Ishikawa (cell line): ENCODE measurements at regions not wholly inside any gene's neighbourhood (a gene's known extent, or its start where the extent isn't known, plus 50 kb on each side); places are given as distances from the start of the nearest gene placed in this dataset.

ENCODE experiments used
- CEBPB ChIP-seq: IDR thresholded peaks from 2 replicates; pipeline ENCODE4 v1.6.1; 2012
- CREB1 ChIP-seq: IDR thresholded peaks from 2 replicates; pipeline ENCODE4 v1.6.1; 2012; ENCODE audit warnings: low read depth
- EGR1 ChIP-seq: IDR thresholded peaks from 2 replicates; pipeline ENCODE4 v1.6.1; 2012
- EP300 ChIP-seq: IDR thresholded peaks from 2 replicates; pipeline ENCODE4 v1.6.1; 2012; ENCODE audit warnings: borderline replicate concordance
- FOXM1 ChIP-seq: IDR thresholded peaks from 2 replicates; pipeline ENCODE4 v1.6.1; 2012; ENCODE audit warnings: low read depth, borderline replicate concordance
- MAX ChIP-seq: IDR thresholded peaks from 2 replicates; pipeline ENCODE4 v1.6.1; 2012
- NFIC ChIP-seq: IDR thresholded peaks from 2 replicates; pipeline ENCODE4 v1.6.1; 2012
- RAD21 ChIP-seq: IDR thresholded peaks from 2 replicates; pipeline ENCODE4 v1.6.1; 2012; ENCODE audit warnings: low read depth
- REST ChIP-seq: IDR thresholded peaks from 2 replicates; pipeline ENCODE4 v1.6.1; 2012; ENCODE audit warnings: low read depth, mild to moderate bottlenecking
- TAF1 ChIP-seq: IDR thresholded peaks from 2 replicates; pipeline ENCODE4 v1.6.1; 2012; ENCODE audit warnings: low read depth, mild to moderate bottlenecking
- TCF12 ChIP-seq: IDR thresholded peaks from 2 replicates; pipeline ENCODE4 v1.6.1; 2012; ENCODE audit warnings: low read depth
- TEAD4 ChIP-seq: IDR thresholded peaks from 2 replicates; pipeline ENCODE4 v1.6.1; 2012
- USF1 ChIP-seq: IDR thresholded peaks from 2 replicates; pipeline ENCODE4 v1.6.1; 2012
- YY1 ChIP-seq: IDR thresholded peaks from 2 replicates; pipeline ENCODE4 v1.6.1; 2012; ENCODE audit warnings: low read depth
- ZBTB7A ChIP-seq: IDR thresholded peaks from 2 replicates; pipeline ENCODE4 v1.6.1; 2012; ENCODE audit warnings: low read depth

GRCh38 chr19:30162718-30163117, 209.5 kb upstream of the ZNF536 start:
- TF ChIP-seq CEBPB = no peak
- no peak for TF ChIP-seq EGR1
- TF ChIP-seq TEAD4 = no peak
- TF ChIP-seq YY1 = no peak
- TF ChIP-seq RAD21 = no peak
- no peak for TF ChIP-seq NFIC
- TF ChIP-seq REST = no peak
- no peak for TF ChIP-seq TCF12
- TF ChIP-seq ZBTB7A = no peak
- TF ChIP-seq MAX = no peak
- no peak for TF ChIP-seq CREB1
- TF ChIP-seq USF1 = no peak
- no peak for TF ChIP-seq TAF1
- TF ChIP-seq EP300 = no peak
- TF ChIP-seq FOXM1 = no peak

- no peak for TF ChIP-seq REST
- no peak for TF ChIP-seq TCF12
- TF ChIP-seq RAD21 = no peak
- no peak for TF ChIP-seq CEBPB
These were observed 208.5 kb upstream of the ZNF536 start for GRCh38 chr19:30163663-30164062.

GRCh38 chr19:30165228-30165813, 206.9 kb upstream of the ZNF536 start:
- no peak for TF ChIP-seq RAD21
- TF ChIP-seq CEBPB = no peak
- TF ChIP-seq CREB1 = no peak
- TF ChIP-seq TAF1 = no peak
- no peak for TF ChIP-seq REST
- no peak for TF ChIP-seq MAX
- no peak for TF ChIP-seq TEAD4
- no peak for TF ChIP-seq EP300
- TF ChIP-seq ZBTB7A = no peak
- no peak for TF ChIP-seq FOXM1
- no peak for TF ChIP-seq EGR1

GRCh38 chr19:30167206-30167868, 204.8 kb upstream of the ZNF536 start:
- TF ChIP-seq EGR1 (no peak), FOXM1 (no peak), RAD21 (no peak), YY1 (no peak), NFIC (no peak), TAF1 (no peak), USF1 (no peak), EP300 (no peak), ZBTB7A (no peak), CEBPB (no peak), TCF12 (no peak), MAX (no peak), TEAD4 (no peak), REST (no peak), CREB1 (no peak)
